GM18861 (cell line): ENCODE measurements at regions not wholly inside any gene's neighbourhood (a gene's known extent, or its start where the extent isn't known, plus 50 kb on each side); places are given as distances from the start of the nearest gene placed in this dataset.
"Not testable (repeated sequence)": the region's sequence is repeated elsewhere in the genome, so short reads cannot be mapped to it uniquely, and the experiment has no call there.

Source experiments
- ATAC-seq: cut with Tn5 transposase; IDR thresholded peaks from one replicate; pipeline ENCODE4 v1.9.1; 2021; ENCODE audit not compliant: unreplicated experiment

GRCh38 chr13:66237411-66238062 is 992.6 kb downstream of the PCDH9 start:
- no peak for ATAC-seq

GRCh38 chr13:66234159-66234558 is 996.0 kb downstream of the PCDH9 start:
- no peak for ATAC-seq

- not testable (repeated sequence) for ATAC-seq
Measured at GRCh38 chr13:66231958-66232357, 998.2 kb downstream of the PCDH9 start.

- no peak for ATAC-seq
Measured at GRCh38 chr13:66225072-66225471, 1005.1 kb downstream of the PCDH9 start.

- ATAC-seq, result no peak
Measured at GRCh38 chr13:66224663-66225062, 1005.5 kb downstream of the PCDH9 start.

- no peak for ATAC-seq
Measured at GRCh38 chr13:66222926-66223325, 1007.2 kb downstream of the PCDH9 start.

GRCh38 chr13:66222127-66222526 is 1008.0 kb downstream of the PCDH9 start:
- no peak for ATAC-seq

GRCh38 chr13:66219506-66219905 is 1010.6 kb downstream of the PCDH9 start:
- ATAC-seq, result no peak

- ATAC-seq, result no peak
Measured at GRCh38 chr13:66218583-66218982, 1011.6 kb downstream of the PCDH9 start.

- no peak for ATAC-seq
Measured at GRCh38 chr13:66216728-66217127, 1013.4 kb downstream of the PCDH9 start.

- no peak for ATAC-seq
Measured at GRCh38 chr13:66214467-66214866, 1015.7 kb downstream of the PCDH9 start.

GRCh38 chr13:66212511-66212910 is 1017.6 kb downstream of the PCDH9 start:
- ATAC-seq, result peak; percentile 56

GRCh38 chr13:66210677-66211076 is 1019.5 kb downstream of the PCDH9 start:
- no peak for ATAC-seq

- no peak for ATAC-seq
Measured at GRCh38 chr13:66208589-66208988, 1021.5 kb downstream of the PCDH9 start.

GRCh38 chr13:66207610-66208009 is 1022.5 kb downstream of the PCDH9 start:
- ATAC-seq, result no peak

GRCh38 chr13:66205807-66206206 is 1024.3 kb downstream of the PCDH9 start:
- no peak for ATAC-seq

- no peak for ATAC-seq
Measured at GRCh38 chr13:66200555-66200954, 1029.6 kb downstream of the PCDH9 start.

GRCh38 chr13:66195238-66195637 is 1034.9 kb downstream of the PCDH9 start:
- ATAC-seq, result no peak

GRCh38 chr13:66189986-66190385 is 1040.2 kb downstream of the PCDH9 start:
- ATAC-seq, result no peak

GRCh38 chr13:66180836-66181235 is 1049.3 kb downstream of the PCDH9 start:
- no peak for ATAC-seq

GRCh38 chr13:66171920-66172319 is 1058.2 kb downstream of the PCDH9 start:
- ATAC-seq, result no peak

GRCh38 chr13:66162470-66162869 is 1067.7 kb downstream of the PCDH9 start:
- ATAC-seq, result no peak

GRCh38 chr13:66159511-66159910 is 1070.6 kb downstream of the PCDH9 start:
- ATAC-seq, result peak; percentile 71
